Tibial nerve (tissue), 4 donors: ENCODE measurements at regions not wholly inside any gene's neighbourhood (a gene's known extent, or its start where the extent isn't known, plus 50 kb on each side); places are given as distances from the start of the nearest gene placed in this dataset.

Experiments
- DNase-seq, 2 donors: peaks; one replicate each; pipeline ENCODE4 v3.0.0-alpha.2; 2019; ENCODE audit warnings: low spot score in 2 of 2
- H3K27ac ChIP-seq, 4 donors: fragments of 200-600 bp; sonication (generic) in 3 of 4; one replicate each; pipeline ENCODE4 v1.5.1; 2017 to 2019; ENCODE audit warnings: mild to moderate bottlenecking in 1 of 4
- H3K27me3 ChIP-seq, 2 donors: fragments of 200-600 bp; sonication (generic) in 1 of 2; one replicate each; pipeline versions ENCODE4 v1.5.1 to v1.6.0; 2017 to 2019
- H3K36me3 ChIP-seq, 3 donors: fragments of 200-600 bp; sonication (generic); one replicate each; pipeline ENCODE4 v1.5.1; 2018 to 2019
- H3K4me1 ChIP-seq, 4 donors: fragments of 200-600 bp; sonication (generic) in 3 of 4; one replicate each; pipeline ENCODE4 v1.5.1; 2017 to 2019
- H3K4me3 ChIP-seq, 4 donors: fragments of 200-600 bp; sonication (generic) in 3 of 4; one replicate each; pipeline ENCODE4 v1.5.1; 2017 to 2019; ENCODE audit warnings: mild to moderate bottlenecking in 1 of 4, moderate library complexity in 1 of 4
- H3K9me3 ChIP-seq, 4 donors: fragments of 200-600 bp; sonication (generic) in 3 of 4; one replicate each; pipeline ENCODE4 v1.5.1; 2017 to 2019
- CTCF ChIP-seq, 5 experiments: fragments of 200-600 bp in 3 of 5; fragments of 450-650 bp in 2 of 5; sonication (generic) in 3 of 5; IDR thresholded peaks; one replicate each; pipeline ENCODE4 v1.5.1; 2016 to 2019; ENCODE audit warnings: antibody characterized with exemption in 5 of 5, mild to moderate bottlenecking in 3 of 5, moderate library complexity in 2 of 5
- EP300 ChIP-seq, 2 donors: sonication (generic); formaldehyde crosslinking; IDR thresholded peaks; one replicate each; pipeline ENCODE4 v1.6.1; 2017; ENCODE audit warnings: antibody characterized with exemption in 2 of 2, mild to moderate bottlenecking in 1 of 2
- POLR2A ChIP-seq, 2 donors: fragments of 450-650 bp; IDR thresholded peaks; one replicate each; pipeline ENCODE4 v1.6.1; 2017; ENCODE audit warnings: antibody characterized with exemption in 2 of 2, mild to moderate bottlenecking in 2 of 2, moderate library complexity in 2 of 2
- WGBS, 2 donors: methylation state at CpG; one replicate each; pipeline ENCODE4 v1.1.5; 2018; 5-methylcytosine and 5-hydroxymethylcytosine counted together

- peaks cover 0 to 36% (median 13%) of the 10 kb centered on the region in 4 donors for H3K4me1 ChIP-seq
- H3K27me3 ChIP-seq, result no peaks in the 10 kb centered on the region
- peak overlapping the region; percentile 53 to 88 (median 70) for H3K27ac ChIP-seq
- peak; percentile 42 to 78 for DNase-seq
- whole genome bisulfite sequencing, 2 donors, result 63 to 79% methylated on average over 14 of the region's 14 CpGs
- H3K9me3 ChIP-seq, result no peaks in the 10 kb centered on the region
- peak overlapping the region in 2 of 4 donors; percentile 16 to 28 for H3K4me3 ChIP-seq
- H3K36me3 ChIP-seq, result no peaks in the 10 kb centered on the region
- peak; percentile 79 to 91 for TF ChIP-seq EP300 (IDR thresholded peaks at IDR 0.05)
- no peak for TF ChIP-seq CTCF (IDR thresholded peaks at IDR 0.05)
- TF ChIP-seq POLR2A (IDR thresholded peaks at IDR 0.05), result peak in 1 of 2 donors; percentile 10
Measured at GRCh38 chr12:124713041-124713435, 145.6 kb upstream of the NCOR2 start.

- peaks cover 0 to 36% (median 13%) of the 10 kb centered on the region in 4 donors for H3K4me1 ChIP-seq
- 78 to 81% methylated on average over 11 of the region's 11 CpGs for WGBS, 2 donors
- H3K27me3 ChIP-seq, result no peaks in the 10 kb centered on the region
- no peak overlapping the region for H3K4me3 ChIP-seq
- no peak for TF ChIP-seq CTCF (IDR thresholded peaks at IDR 0.05)
- no peak for TF ChIP-seq EP300 (IDR thresholded peaks at IDR 0.05)
- TF ChIP-seq POLR2A (IDR thresholded peaks at IDR 0.05), result no peak
- H3K9me3 ChIP-seq, result peaks cover 0 to 7% (median 0%) of the 10 kb centered on the region in 4 donors
- H3K36me3 ChIP-seq, result no peaks in the 10 kb centered on the region
- DNase-seq, result no peak
- no peak overlapping the region for H3K27ac ChIP-seq
Measured at GRCh38 chr12:124711344-124711743, 143.9 kb upstream of the NCOR2 start.

GRCh38 chr12:124709722-124710687 is 142.6 kb upstream of the NCOR2 start:
- TF ChIP-seq POLR2A (IDR thresholded peaks at IDR 0.05), result no peak
- peak in 1 of 2 donors; percentile 36 for TF ChIP-seq EP300 (IDR thresholded peaks at IDR 0.05)
- peak in 3 of 5 experiments; percentile 10 to 28 (median 17) for TF ChIP-seq CTCF (IDR thresholded peaks at IDR 0.05)
- Histone ChIP-seq H3K4me3 (no peak overlapping the region), H3K36me3 (no peaks in the 10 kb centered on the region), H3K27ac (peak overlapping the region in 1 of 4 donors; percentile 46), H3K9me3 (peaks cover 0 to 7% (median 0%) of the 10 kb centered on the region in 4 donors), H3K4me1 (peaks cover 0 to 23% (median 13%) of the 10 kb centered on the region in 4 donors), H3K27me3 (no peaks in the 10 kb centered on the region)
- peak in 1 of 2 donors; percentile 31 for DNase-seq
- 81 to 87% methylated on average over 8 of the region's 8 CpGs for WGBS, 2 donors

GRCh38 chr12:124707316-124707715 is 139.9 kb upstream of the NCOR2 start:
- no peaks in the 10 kb centered on the region for H3K36me3 ChIP-seq
- no peak overlapping the region for H3K27ac ChIP-seq
- peaks cover 0 to 7% (median 0%) of the 10 kb centered on the region in 4 donors for H3K4me1 ChIP-seq
- TF ChIP-seq EP300 (IDR thresholded peaks at IDR 0.05) (no peak), POLR2A (IDR thresholded peaks at IDR 0.05) (no peak), CTCF (IDR thresholded peaks at IDR 0.05) (no peak)
- no peak for DNase-seq
- no peaks in the 10 kb centered on the region for H3K27me3 ChIP-seq
- peaks cover 0 to 7% (median 0%) of the 10 kb centered on the region in 4 donors for H3K9me3 ChIP-seq
- no peak overlapping the region for H3K4me3 ChIP-seq
- WGBS, 2 donors, result 92 to 94% methylated on average over 8 of the region's 8 CpGs

- no peak for TF ChIP-seq CTCF (IDR thresholded peaks at IDR 0.05)
- no peak for TF ChIP-seq POLR2A (IDR thresholded peaks at IDR 0.05)
- TF ChIP-seq EP300 (IDR thresholded peaks at IDR 0.05), result no peak
- H3K27me3 ChIP-seq, result no peaks in the 10 kb centered on the region
- no peak overlapping the region for H3K4me3 ChIP-seq
- H3K9me3 ChIP-seq, result peaks cover 0 to 7% (median 0%) of the 10 kb centered on the region in 4 donors
- no peaks in the 10 kb centered on the region for H3K36me3 ChIP-seq
- 94 to 95% methylated on average over 10 of the region's 10 CpGs for WGBS, 2 donors
- no peak overlapping the region for H3K27ac ChIP-seq
- no peak for DNase-seq
- H3K4me1 ChIP-seq, result peaks cover 0 to 13% (median 3%) of the 10 kb centered on the region in 4 donors
Measured at GRCh38 chr12:124706363-124706762, 139.0 kb upstream of the NCOR2 start.
